ENCODE measurements at regions not wholly inside any gene's neighbourhood (a gene's known extent, or its start where the extent isn't known, plus 50 kb on each side); places are given as distances from the start of the nearest gene placed in this dataset.

DNA sequence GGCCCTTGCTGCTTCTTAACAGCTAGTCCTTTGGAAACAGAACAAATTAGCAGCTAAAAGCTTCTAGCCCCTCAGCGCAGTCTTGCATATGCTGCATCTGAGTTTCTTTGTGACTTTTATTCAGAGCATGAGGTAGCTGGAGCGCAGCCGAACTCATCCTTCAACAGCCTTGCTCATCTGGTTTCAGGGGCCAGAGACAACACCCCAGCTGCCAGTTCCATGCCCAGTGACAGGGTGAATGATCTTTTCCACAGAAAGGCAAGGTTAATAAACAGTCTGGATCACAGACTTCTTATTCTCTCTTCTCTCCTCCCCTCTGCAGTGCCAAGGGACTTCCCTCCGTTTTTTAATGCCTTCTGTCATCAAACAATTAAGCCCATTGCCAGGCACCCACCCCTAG lies 216.6 kb upstream of the INTU start:
- TF ChIP-seq, protein P1, sequence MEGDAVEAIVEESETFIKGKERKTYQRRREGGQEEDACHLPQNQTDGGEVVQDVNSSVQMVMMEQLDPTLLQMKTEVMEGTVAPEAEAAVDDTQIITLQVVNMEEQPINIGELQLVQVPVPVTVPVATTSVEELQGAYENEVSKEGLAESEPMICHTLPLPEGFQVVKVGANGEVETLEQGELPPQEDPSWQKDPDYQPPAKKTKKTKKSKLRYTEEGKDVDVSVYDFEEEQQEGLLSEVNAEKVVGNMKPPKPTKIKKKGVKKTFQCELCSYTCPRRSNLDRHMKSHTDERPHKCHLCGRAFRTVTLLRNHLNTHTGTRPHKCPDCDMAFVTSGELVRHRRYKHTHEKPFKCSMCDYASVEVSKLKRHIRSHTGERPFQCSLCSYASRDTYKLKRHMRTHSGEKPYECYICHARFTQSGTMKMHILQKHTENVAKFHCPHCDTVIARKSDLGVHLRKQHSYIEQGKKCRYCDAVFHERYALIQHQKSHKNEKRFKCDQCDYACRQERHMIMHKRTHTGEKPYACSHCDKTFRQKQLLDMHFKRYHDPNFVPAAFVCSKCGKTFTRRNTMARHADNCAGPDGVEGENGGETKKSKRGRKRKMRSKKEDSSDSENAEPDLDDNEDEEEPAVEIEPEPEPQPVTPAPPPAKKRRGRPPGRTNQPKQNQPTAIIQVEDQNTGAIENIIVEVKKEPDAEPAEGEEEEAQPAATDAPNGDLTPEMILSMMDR (IDR thresholded peaks at IDR 0.05): no peak
- no peak for TF ChIP-seq POLR2A (IDR thresholded peaks at IDR 0.05)
- no peak for TF ChIP-seq POLR2AphosphoS5 (IDR thresholded peaks at IDR 0.05; ENCODE audit: insufficient read depth in 1 of 2, low read depth in 1 of 2)
